KMS-11 (cell line): ENCODE measurements at regions not wholly inside any gene's neighbourhood (a gene's known extent, or its start where the extent isn't known, plus 50 kb on each side); places are given as distances from the start of the nearest gene placed in this dataset.

Experiments
- H2AFZ ChIP-seq: fragments of 200-600 bp; sonication (generic); 2 replicates; pipeline ENCODE4 v1.6.1; 2016; ENCODE audit warnings: antibody characterized with exemption, mixed run types, low read depth
- H3K27ac ChIP-seq: fragments of 200-600 bp; sonication (generic); 2 replicates; pipeline ENCODE4 v1.6.1; 2016; ENCODE audit warnings: mild to moderate bottlenecking, mixed run types
- H3K27me3 ChIP-seq: fragments of 200-600 bp; sonication (generic); 2 replicates; pipeline ENCODE4 v1.6.1; 2017; ENCODE audit warnings: mild to moderate bottlenecking, low read depth, mixed run types, moderate library complexity; ENCODE audit not compliant: insufficient read depth
- H3K36me3 ChIP-seq: fragments of 200-600 bp; sonication (generic); 2 replicates; pipeline ENCODE4 v1.6.1; 2017; ENCODE audit warnings: mild to moderate bottlenecking, mixed run types; ENCODE audit not compliant: insufficient read depth
- H3K4me1 ChIP-seq: fragments of 200-600 bp; sonication (generic); 2 replicates; pipeline ENCODE4 v1.6.1; 2016; ENCODE audit warnings: mild to moderate bottlenecking, low read depth, mixed run types; ENCODE audit not compliant: poor library complexity, severe bottlenecking
- H3K4me2 ChIP-seq: fragments of 200-600 bp; sonication (generic); 2 replicates; pipeline ENCODE4 v1.7.0; 2016; ENCODE audit warnings: mild to moderate bottlenecking, mixed run types
- H3K4me3 ChIP-seq: fragments of 200-600 bp; sonication (generic); IDR thresholded peaks from 2 replicates; pipeline ENCODE4 v1.6.1; 2017; ENCODE audit warnings: low read depth, low read length, mixed read lengths; ENCODE audit not compliant: insufficient read depth
- H3K79me2 ChIP-seq: fragments of 200-600 bp; sonication (generic); 2 replicates; pipeline ENCODE4 v1.6.1; 2016; ENCODE audit warnings: low read depth, mixed run types; ENCODE audit not compliant: insufficient read depth
- H3K9ac ChIP-seq: fragments of 200-600 bp; sonication (generic); 2 replicates; pipeline ENCODE4 v1.6.1; 2016; ENCODE audit warnings: mild to moderate bottlenecking, mixed run types
- H4K20me1 ChIP-seq: fragments of 200-600 bp; sonication (generic); 2 replicates; pipeline ENCODE4 v1.6.1; 2016; ENCODE audit warnings: mild to moderate bottlenecking, mixed run types; ENCODE audit not compliant: insufficient read depth
- TF ChIP-seq, protein P1 (sequence below): fragments of 200-600 bp; sonication (generic); conservative IDR thresholded peaks from 2 replicates; pipeline ENCODE4 v1.6.1; 2017; ENCODE audit warnings: low read depth, mild to moderate bottlenecking, antibody characterized with exemption, low read length, moderate library complexity, mixed read lengths

DNA sequence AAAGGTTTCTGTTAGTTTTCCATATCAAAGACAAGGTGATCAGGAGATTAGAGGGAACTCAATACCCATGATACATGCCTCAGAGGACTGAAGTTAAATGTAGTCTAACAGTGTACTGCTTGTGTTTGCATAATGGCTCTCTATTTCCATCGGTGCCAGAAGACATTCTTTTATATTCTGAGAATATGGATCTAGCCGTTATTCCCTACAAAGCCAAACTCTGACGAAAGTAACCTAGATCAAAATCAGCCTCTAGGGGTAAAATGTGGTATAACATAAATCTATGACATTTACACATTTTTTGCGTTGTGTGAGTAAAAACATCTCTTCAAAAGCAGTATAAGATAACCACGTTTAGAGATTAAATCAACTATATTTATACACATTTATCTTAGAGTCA lies 2232.7 kb downstream of the PCDH9 start:
- Histone ChIP-seq H3K4me3 (no peak overlapping the region), H3K4me2 (no peak overlapping the region), H3K27me3 (no peaks in the 10 kb centered on the region), H2AFZ (no peak overlapping the region), H3K36me3 (no peaks in the 10 kb centered on the region), H3K4me1 (no peaks in the 10 kb centered on the region), H3K27ac (no peak overlapping the region), H3K9ac (no peak overlapping the region), H3K79me2 (no peaks in the 10 kb centered on the region), H4K20me1 (no peaks in the 10 kb centered on the region)
- TF ChIP-seq, protein P1, sequence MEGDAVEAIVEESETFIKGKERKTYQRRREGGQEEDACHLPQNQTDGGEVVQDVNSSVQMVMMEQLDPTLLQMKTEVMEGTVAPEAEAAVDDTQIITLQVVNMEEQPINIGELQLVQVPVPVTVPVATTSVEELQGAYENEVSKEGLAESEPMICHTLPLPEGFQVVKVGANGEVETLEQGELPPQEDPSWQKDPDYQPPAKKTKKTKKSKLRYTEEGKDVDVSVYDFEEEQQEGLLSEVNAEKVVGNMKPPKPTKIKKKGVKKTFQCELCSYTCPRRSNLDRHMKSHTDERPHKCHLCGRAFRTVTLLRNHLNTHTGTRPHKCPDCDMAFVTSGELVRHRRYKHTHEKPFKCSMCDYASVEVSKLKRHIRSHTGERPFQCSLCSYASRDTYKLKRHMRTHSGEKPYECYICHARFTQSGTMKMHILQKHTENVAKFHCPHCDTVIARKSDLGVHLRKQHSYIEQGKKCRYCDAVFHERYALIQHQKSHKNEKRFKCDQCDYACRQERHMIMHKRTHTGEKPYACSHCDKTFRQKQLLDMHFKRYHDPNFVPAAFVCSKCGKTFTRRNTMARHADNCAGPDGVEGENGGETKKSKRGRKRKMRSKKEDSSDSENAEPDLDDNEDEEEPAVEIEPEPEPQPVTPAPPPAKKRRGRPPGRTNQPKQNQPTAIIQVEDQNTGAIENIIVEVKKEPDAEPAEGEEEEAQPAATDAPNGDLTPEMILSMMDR: no peak

DNA sequence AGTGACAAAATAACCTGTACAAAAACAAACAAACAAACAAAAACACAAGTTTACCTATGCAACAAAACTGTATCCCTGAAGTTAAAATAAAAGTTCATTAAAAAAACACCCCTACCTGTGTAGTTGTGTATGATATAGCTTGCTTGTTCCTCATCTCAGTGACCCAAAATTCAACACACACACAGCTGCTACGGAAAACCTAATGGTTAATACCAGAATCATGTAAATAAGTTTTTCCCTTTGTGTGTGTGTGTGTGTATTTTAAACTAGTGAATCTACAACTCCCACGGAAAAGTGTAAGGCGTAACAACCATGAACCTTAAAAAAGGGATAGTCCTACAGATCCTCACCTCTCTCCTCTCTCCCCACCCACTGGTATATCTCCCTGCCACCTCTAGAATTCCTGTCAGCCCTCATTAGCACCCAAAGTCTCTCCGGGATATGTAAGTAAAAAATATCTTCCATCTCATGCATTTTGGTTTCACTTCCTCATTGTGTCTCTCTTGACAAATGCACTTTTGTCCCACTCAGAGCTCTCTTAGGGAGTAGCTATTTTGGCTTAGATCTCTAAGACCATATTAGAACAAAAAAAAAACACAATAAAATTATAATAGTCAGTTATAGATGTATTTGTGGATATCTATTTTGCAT lies 2236.5 kb downstream of the PCDH9 start:
- H3K4me2 ChIP-seq: no peak overlapping the region
- TF ChIP-seq, protein P1: no peak
- H3K36me3 ChIP-seq: no peaks in the 10 kb centered on the region
- H4K20me1 ChIP-seq: no peaks in the 10 kb centered on the region
- no peak overlapping the region for H3K9ac ChIP-seq
- no peaks in the 10 kb centered on the region for H3K27me3 ChIP-seq
- H3K27ac ChIP-seq: no peak overlapping the region
- H3K79me2 ChIP-seq: no peaks in the 10 kb centered on the region
- H2AFZ ChIP-seq: no peak overlapping the region
- H3K4me3 ChIP-seq: no peak overlapping the region
- no peaks in the 10 kb centered on the region for H3K4me1 ChIP-seq

DNA sequence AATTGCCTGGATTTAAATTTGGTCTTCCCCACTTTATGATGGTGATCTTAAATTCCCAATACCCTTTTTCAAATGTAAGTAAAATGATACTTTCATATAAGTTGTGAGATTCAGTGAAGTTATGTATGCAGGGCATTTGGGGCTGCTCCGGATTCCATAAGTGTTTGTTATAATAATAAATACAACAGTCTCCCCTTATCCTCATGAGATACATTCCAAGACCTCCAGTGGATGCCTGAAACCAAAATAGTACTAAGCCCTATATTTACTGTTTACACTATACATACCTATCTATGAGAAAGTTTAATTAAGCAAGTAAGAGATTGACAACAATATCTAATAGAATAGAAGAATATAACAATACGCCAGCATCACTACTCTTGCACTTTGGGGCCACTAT lies 2237.8 kb downstream of the PCDH9 start:
- H2AFZ ChIP-seq: no peak overlapping the region
- no peaks in the 10 kb centered on the region for H3K27me3 ChIP-seq
- no peaks in the 10 kb centered on the region for H3K79me2 ChIP-seq
- H4K20me1 ChIP-seq: no peaks in the 10 kb centered on the region
- H3K36me3 ChIP-seq: no peaks in the 10 kb centered on the region
- no peak overlapping the region for H3K9ac ChIP-seq
- no peak overlapping the region for H3K4me3 ChIP-seq
- TF ChIP-seq, protein P1: no peak
- no peaks in the 10 kb centered on the region for H3K4me1 ChIP-seq
- H3K27ac ChIP-seq: no peak overlapping the region
- no peak overlapping the region for H3K4me2 ChIP-seq

DNA sequence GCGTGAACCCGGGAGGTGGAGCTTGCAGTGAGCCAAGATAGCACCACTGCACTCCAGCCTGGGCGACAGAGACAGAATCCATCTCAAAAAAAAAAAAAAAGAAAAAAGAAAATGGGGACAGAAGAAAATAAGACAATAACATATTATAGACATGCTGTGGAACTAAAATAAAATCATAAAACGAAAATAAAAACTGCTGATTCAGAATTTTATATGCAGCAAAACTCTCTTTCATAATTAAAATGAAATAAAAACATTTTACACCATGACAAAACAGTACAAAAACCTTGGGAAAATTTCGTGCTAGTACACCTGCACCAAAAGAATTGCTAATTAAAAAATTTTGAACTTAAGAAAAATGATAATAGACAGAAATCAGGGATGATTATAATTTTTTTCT lies 2245.1 kb downstream of the PCDH9 start:
- Histone ChIP-seq H2AFZ (no peak overlapping the region), H3K4me2 (no peak overlapping the region), H3K79me2 (no peaks in the 10 kb centered on the region), H3K27ac (no peak overlapping the region), H3K27me3 (no peaks in the 10 kb centered on the region), H3K4me3 (no peak overlapping the region), H4K20me1 (no peaks in the 10 kb centered on the region), H3K4me1 (no peaks in the 10 kb centered on the region), H3K36me3 (no peaks in the 10 kb centered on the region), H3K9ac (no peak overlapping the region)
- TF ChIP-seq, protein P1: no peak
